Lung microvascular endothelial cell (primary cell): ENCODE measurements at regions not wholly inside any gene's neighbourhood (a gene's known extent, or its start where the extent isn't known, plus 50 kb on each side); places are given as distances from the start of the nearest gene placed in this dataset.
"Not testable (repeated sequence)": the region's sequence is repeated elsewhere in the genome, so short reads cannot be mapped to it uniquely, and the experiment has no call there.

Experiments
- DNase-seq, 2 donors: peaks; one replicate each; pipeline versions ENCODE4 v3.0.0 to v3.0.0-alpha.2; 2010; ENCODE audit warnings: low read depth in 2 of 2

GRCh38 chr10:36765782-36766414 is 359.5 kb upstream of the ANKRD30A start:
- peak in 1 of 2 donors; percentile 2 for DNase-seq

- no peak for DNase-seq
These were observed 360.6 kb upstream of the ANKRD30A start for GRCh38 chr10:36764823-36765222.

GRCh38 chr10:36761121-36761520 is 364.3 kb upstream of the ANKRD30A start:
- DNase-seq = no peak

- peak in 1 of 2 donors; percentile 3 for DNase-seq
These were observed 366.1 kb upstream of the ANKRD30A start for GRCh38 chr10:36759141-36759805.

- DNase-seq = no peak
These were observed 377.1 kb upstream of the ANKRD30A start for GRCh38 chr10:36748128-36748871.

GRCh38 chr10:36739884-36740445 is 385.4 kb upstream of the ANKRD30A start:
- no peak for DNase-seq

- DNase-seq = no peak
These were observed 386.5 kb upstream of the ANKRD30A start for GRCh38 chr10:36738738-36739431.

GRCh38 chr10:36736311-36736710 is 389.1 kb upstream of the ANKRD30A start:
- DNase-seq = peak in 1 of 2 donors; percentile 11

GRCh38 chr10:36734590-36734989 is 390.8 kb upstream of the ANKRD30A start:
- not testable (repeated sequence) for DNase-seq

GRCh38 chr10:36730316-36730715 is 395.1 kb upstream of the ANKRD30A start:
- DNase-seq = no peak

GRCh38 chr10:36728626-36729025 is 396.8 kb upstream of the ANKRD30A start:
- no peak for DNase-seq

- peak; percentile 66 to 80 for DNase-seq
These were observed 399.5 kb upstream of the ANKRD30A start for GRCh38 chr10:36725581-36726520.

GRCh38 chr10:36722777-36723176 is 402.6 kb upstream of the ANKRD30A start:
- no peak for DNase-seq

- no peak for DNase-seq
These were observed 403.5 kb upstream of the ANKRD30A start for GRCh38 chr10:36721871-36722270.

GRCh38 chr10:36720895-36721294 is 404.5 kb upstream of the ANKRD30A start:
- DNase-seq = peak in 1 of 2 donors; percentile 31

GRCh38 chr10:36717118-36717517 is 408.3 kb upstream of the ANKRD30A start:
- DNase-seq = no peak

GRCh38 chr10:36716291-36716690 is 409.1 kb upstream of the ANKRD30A start:
- DNase-seq = no peak

GRCh38 chr10:36712695-36713094 is 412.7 kb upstream of the ANKRD30A start:
- no peak for DNase-seq

GRCh38 chr10:36711361-36711760 is 414.0 kb upstream of the ANKRD30A start:
- no peak for DNase-seq

GRCh38 chr10:36704124-36704523 is 421.3 kb upstream of the ANKRD30A start:
- no peak for DNase-seq
